ENCODE measurements at regions not wholly inside any gene's neighbourhood (a gene's known extent, or its start where the extent isn't known, plus 50 kb on each side); places are given as distances from the start of the nearest gene placed in this dataset.
"Not testable (repeated sequence)": the region's sequence is repeated elsewhere in the genome, so short reads cannot be mapped to it uniquely, and the experiment has no call there.

DNA sequence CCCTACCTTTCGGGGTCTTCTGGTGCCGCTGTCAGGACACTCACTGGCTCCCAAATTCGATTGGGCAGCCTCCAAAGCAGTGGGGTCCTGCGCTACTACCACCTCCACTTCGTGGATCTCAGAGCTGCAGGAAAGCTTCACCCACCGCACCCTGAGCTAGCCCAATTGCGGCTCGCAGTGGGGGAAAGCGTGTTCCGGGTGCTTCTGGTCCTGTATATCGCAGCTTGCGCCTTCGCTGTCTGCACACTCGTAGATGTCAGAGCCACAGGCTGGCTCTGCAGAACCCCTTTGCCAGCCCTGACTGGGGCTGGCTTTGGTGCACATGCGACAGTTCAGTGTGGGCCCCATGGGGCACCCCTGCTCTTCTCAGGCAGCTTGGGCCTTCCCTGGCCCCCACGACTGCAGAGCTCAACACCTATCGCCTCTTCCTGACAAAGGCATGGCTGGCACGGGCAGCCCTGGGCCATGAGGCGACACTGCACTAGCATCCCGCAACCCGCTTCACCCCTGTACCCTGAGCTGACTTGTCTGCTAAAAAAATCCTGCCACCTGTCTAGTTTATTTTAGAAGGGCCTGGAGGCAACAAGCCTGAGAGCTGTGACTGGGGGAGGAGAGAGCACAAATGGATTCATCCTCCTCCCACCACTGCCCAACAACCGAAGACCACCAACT is 78.7 kb upstream of the ABI1 start:
- no peak overlapping the region for H3K4me3 ChIP-seq (ENCODE audit: control insufficient read depth, low read depth, low read length)
- DNase-seq (ENCODE audit: low read depth) = no peak
- TF ChIP-seq, protein P1, sequence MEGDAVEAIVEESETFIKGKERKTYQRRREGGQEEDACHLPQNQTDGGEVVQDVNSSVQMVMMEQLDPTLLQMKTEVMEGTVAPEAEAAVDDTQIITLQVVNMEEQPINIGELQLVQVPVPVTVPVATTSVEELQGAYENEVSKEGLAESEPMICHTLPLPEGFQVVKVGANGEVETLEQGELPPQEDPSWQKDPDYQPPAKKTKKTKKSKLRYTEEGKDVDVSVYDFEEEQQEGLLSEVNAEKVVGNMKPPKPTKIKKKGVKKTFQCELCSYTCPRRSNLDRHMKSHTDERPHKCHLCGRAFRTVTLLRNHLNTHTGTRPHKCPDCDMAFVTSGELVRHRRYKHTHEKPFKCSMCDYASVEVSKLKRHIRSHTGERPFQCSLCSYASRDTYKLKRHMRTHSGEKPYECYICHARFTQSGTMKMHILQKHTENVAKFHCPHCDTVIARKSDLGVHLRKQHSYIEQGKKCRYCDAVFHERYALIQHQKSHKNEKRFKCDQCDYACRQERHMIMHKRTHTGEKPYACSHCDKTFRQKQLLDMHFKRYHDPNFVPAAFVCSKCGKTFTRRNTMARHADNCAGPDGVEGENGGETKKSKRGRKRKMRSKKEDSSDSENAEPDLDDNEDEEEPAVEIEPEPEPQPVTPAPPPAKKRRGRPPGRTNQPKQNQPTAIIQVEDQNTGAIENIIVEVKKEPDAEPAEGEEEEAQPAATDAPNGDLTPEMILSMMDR (IDR thresholded peaks at IDR 0.05; ENCODE audit: control insufficient read depth, insufficient read depth, low read depth, low read length, missing control alignments) = no peak

DNA sequence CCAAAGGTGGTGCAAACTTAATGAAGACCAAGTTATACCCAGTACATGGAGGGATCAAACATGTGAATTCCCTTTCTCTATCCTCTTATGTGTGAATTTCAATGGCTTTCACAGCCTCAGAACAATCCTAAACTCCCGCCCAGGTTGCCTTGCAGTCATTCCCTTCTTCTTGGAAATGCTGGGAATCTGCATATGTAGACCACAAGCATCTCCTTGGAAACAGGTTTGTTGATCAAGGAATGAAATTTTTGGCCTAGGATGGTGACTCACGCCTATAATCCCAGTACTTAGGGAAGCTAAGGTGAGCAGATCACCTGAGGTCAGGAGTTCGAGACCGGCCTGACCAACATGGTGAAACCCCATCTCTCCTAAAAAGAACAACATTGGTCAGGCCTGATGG is 77.8 kb upstream of the ABI1 start:
- H3K4me3 ChIP-seq (ENCODE audit: control insufficient read depth, low read depth, low read length) = no peak overlapping the region
- TF ChIP-seq, protein P1 (IDR thresholded peaks at IDR 0.05; ENCODE audit: control insufficient read depth, insufficient read depth, low read depth, low read length, missing control alignments) = no peak
- DNase-seq (ENCODE audit: low read depth) = no peak

DNA sequence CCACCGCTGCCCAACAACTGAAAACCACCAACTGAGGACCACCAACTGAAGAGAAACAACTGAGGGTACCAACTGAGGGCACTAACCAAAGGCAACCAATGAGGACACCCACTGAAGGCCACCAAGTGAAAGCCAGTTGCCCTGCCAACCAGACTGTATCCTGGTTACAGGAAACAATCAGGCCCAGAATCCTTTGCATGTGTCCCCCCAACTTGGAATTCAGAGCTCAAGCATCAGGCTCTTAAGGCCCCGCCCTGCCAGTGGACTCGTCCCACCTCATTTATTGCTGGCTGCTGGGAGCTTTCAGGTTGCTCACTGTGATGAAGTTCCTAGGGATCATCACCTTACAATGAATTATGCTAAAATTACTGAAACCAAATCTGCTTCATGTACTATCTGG is 76.6 kb upstream of the ABI1 start:
- no peak for DNase-seq (ENCODE audit: low read depth)
- TF ChIP-seq, protein P1 (IDR thresholded peaks at IDR 0.05; ENCODE audit: control insufficient read depth, insufficient read depth, low read depth, low read length, missing control alignments) = no peak
- H3K4me3 ChIP-seq (ENCODE audit: control insufficient read depth, low read depth, low read length) = no peak overlapping the region

- not testable (repeated sequence) for DNase-seq (ENCODE audit: low read depth)
These were observed 73.4 kb upstream of the ABI1 start for GRCh38 chr10:26934190-26934589.

GRCh38 chr10:26932576-26932975 is 71.8 kb upstream of the ABI1 start:
- TF ChIP-seq, protein P1 (IDR thresholded peaks at IDR 0.05; ENCODE audit: control insufficient read depth, insufficient read depth, low read depth, low read length, missing control alignments) = no peak
- no peak for DNase-seq (ENCODE audit: low read depth)

More at GRCh38 chr10:26934190-26934589, 73.4 kb upstream of the ABI1 start:
- not testable (repeated sequence) for H3K4me3 ChIP-seq (ENCODE audit: control insufficient read depth, low read depth, low read length)

GRCh38 chr10:26931223-26931622 is 70.5 kb upstream of the ABI1 start:
- no peak for DNase-seq (ENCODE audit: low read depth)
- TF ChIP-seq, protein P1 (IDR thresholded peaks at IDR 0.05; ENCODE audit: control insufficient read depth, insufficient read depth, low read depth, low read length, missing control alignments) = no peak
- no peak overlapping the region for H3K4me3 ChIP-seq (ENCODE audit: control insufficient read depth, low read depth, low read length)

More at GRCh38 chr10:26932576-26932975, 71.8 kb upstream of the ABI1 start:
- no peak overlapping the region for H3K4me3 ChIP-seq (ENCODE audit: control insufficient read depth, low read depth, low read length)

DNA sequence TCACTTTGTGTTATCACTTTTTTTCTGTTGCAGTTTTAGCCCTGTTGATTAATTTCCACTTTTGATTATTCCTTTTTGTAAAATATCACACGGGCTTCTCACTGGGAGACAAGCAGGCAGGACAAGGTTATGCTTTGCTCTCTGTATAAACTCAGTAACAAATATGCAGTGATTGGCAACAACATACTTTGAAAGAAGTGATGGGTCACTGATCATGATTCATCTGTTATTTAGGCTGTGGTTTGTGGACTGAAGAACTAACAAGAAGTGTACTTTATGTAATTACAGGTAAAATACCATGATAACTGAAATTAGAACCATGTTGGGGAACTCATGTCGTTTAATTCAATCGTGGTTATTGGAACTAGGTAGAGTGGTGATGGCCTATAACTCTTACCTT is 62.1 kb upstream of the ABI1 start:
- not testable (repeated sequence) for H3K4me3 ChIP-seq (ENCODE audit: control insufficient read depth, low read depth, low read length); DNase-seq (ENCODE audit: low read depth)

DNA sequence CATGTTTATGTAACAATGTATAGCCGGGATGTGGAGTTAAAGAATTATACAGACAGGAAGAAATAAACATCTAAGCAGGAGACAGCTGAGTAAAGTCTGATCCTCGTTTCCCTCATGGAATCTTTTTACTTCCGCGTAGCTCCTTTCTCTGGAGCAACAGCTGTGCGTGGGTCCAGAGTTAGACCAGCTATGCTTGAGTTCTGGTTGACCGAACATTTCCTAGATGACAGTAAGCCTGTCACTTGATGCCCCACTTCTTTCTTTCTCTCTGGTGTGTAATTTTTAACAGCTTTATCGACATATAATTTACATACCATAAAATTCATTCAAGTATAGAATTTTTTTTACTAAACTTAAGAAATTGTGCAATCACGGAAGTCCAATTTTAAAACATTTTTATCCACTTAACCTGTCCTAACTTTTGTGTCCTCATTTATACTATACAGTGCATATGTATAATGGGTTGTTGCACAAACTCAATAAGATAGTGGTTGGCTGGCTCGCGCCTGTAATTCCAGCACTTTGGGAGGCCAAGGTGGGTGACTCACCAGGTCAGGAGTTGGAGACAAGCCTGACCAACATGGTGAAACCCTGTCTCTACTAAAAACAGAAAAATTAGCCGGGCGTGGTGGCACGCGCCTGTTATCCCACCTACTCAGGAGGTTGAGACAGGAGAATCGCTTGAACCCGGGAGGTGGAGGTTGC is 58.5 kb upstream of the ABI1 start:
- not testable (repeated sequence) for DNase-seq (ENCODE audit: low read depth); H3K4me3 ChIP-seq (ENCODE audit: control insufficient read depth, low read depth, low read length)
